ENCODE measurements at regions not wholly inside any gene's neighbourhood (a gene's known extent, or its start where the extent isn't known, plus 50 kb on each side); places are given as distances from the start of the nearest gene placed in this dataset.
"Not testable (repeated sequence)": the region's sequence is repeated elsewhere in the genome, so short reads cannot be mapped to it uniquely, and the experiment has no call there.

DNA sequence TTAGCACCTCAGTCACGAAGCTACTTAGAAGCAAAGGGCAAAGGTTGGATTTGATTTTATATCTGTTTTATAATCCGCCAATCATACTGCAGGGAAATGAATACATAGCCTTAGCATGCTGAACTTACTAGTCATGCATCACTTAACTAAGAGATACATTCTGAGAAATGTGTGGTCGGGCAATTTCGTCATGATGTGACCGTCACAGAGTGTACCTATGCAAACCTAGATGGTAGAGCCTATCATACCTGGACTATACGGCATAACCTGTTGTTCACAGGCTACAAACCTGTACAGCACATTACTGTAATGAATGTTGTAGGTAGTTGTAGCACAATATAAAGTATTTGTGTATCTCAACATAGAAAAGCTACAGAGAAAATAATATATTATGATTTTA lies 345.2 kb upstream of the RGS17 start:
- no peak for DNase-seq (ENCODE audit: low read depth, low spot score)
- no peak overlapping the region for H3K27ac ChIP-seq (ENCODE audit: control insufficient read depth, insufficient read depth, low read length)

GRCh38 chr6:153465050-153465449 lies 334.0 kb upstream of the RGS17 start:
- Histone ChIP-seq H3K36me3 (ENCODE audit: control insufficient read depth in 2 of 2, extremely low read depth in 1 of 2, insufficient read depth in 2 of 2, low read length in 2 of 2) (no peaks in the 10 kb centered on the region), H3K4me3 (ENCODE audit: control insufficient read depth in 2 of 3, extremely low read depth in 1 of 3, insufficient read depth in 2 of 3, low read depth in 1 of 3, low read length in 3 of 3) (no peak overlapping the region), H2AFZ (ENCODE audit: control insufficient read depth, low read length) (no peak overlapping the region), H3K9me1 (ENCODE audit: control insufficient read depth, extremely low read depth, insufficient read depth, low read length) (no peaks in the 10 kb centered on the region), H4K20me1 (ENCODE audit: control insufficient read depth, extremely low read depth, insufficient read depth, low read length) (no peaks in the 10 kb centered on the region), H3K9me3 (ENCODE audit: control insufficient read depth, low read depth, low read length) (no peaks in the 10 kb centered on the region), H3K9ac (ENCODE audit: control insufficient read depth, extremely low read depth, insufficient read depth, low read length) (no peak overlapping the region), H3K4me1 (ENCODE audit: control insufficient read depth, extremely low read depth, insufficient read depth, low read length) (no peaks in the 10 kb centered on the region), H3K4me2 (ENCODE audit: control insufficient read depth, extremely low read depth, insufficient read depth, low read depth, low read length) (no peak overlapping the region), H3K27me3 (ENCODE audit: control insufficient read depth, extremely low read depth, insufficient read depth, low read length) (no peaks in the 10 kb centered on the region), H3K27ac (ENCODE audit: control insufficient read depth, insufficient read depth, low read length) (no peak overlapping the region), H3K79me2 (ENCODE audit: control insufficient read depth, insufficient read depth, low read length) (no peaks in the 10 kb centered on the region)
- no peak for TF ChIP-seq EZH2 (IDR thresholded peaks at IDR 0.05; ENCODE audit: low read length)
- FAIRE-seq (no peak), DNase-seq (ENCODE audit: low read depth, low spot score) (no peak)
- dilution Hi-C loops (cut with MboI; ENCODE audit: extremely low pct_ligation_motif_present, low sequenced_read_pairs), result no loop called here

More for the DNA sequence above, 345.2 kb upstream of the RGS17 start:
- no peaks in the 10 kb centered on the region for H3K36me3 ChIP-seq (ENCODE audit: control insufficient read depth in 2 of 2, extremely low read depth in 1 of 2, insufficient read depth in 2 of 2, low read length in 2 of 2)
- no peak overlapping the region for H3K4me3 ChIP-seq (ENCODE audit: control insufficient read depth in 2 of 3, extremely low read depth in 1 of 3, insufficient read depth in 2 of 3, low read depth in 1 of 3, low read length in 3 of 3)
- no peak overlapping the region for H3K4me2 ChIP-seq (ENCODE audit: control insufficient read depth, extremely low read depth, insufficient read depth, low read depth, low read length)
- no peaks in the 10 kb centered on the region for H3K9me1 ChIP-seq (ENCODE audit: control insufficient read depth, extremely low read depth, insufficient read depth, low read length)
- dilution Hi-C loops (cut with MboI; ENCODE audit: extremely low pct_ligation_motif_present, low sequenced_read_pairs), result no loop called here
- H3K9me3 ChIP-seq (ENCODE audit: control insufficient read depth, low read depth, low read length), result no peaks in the 10 kb centered on the region
- no peak for TF ChIP-seq EZH2 (IDR thresholded peaks at IDR 0.05; ENCODE audit: low read length)
- TF ChIP-seq, protein P1, sequence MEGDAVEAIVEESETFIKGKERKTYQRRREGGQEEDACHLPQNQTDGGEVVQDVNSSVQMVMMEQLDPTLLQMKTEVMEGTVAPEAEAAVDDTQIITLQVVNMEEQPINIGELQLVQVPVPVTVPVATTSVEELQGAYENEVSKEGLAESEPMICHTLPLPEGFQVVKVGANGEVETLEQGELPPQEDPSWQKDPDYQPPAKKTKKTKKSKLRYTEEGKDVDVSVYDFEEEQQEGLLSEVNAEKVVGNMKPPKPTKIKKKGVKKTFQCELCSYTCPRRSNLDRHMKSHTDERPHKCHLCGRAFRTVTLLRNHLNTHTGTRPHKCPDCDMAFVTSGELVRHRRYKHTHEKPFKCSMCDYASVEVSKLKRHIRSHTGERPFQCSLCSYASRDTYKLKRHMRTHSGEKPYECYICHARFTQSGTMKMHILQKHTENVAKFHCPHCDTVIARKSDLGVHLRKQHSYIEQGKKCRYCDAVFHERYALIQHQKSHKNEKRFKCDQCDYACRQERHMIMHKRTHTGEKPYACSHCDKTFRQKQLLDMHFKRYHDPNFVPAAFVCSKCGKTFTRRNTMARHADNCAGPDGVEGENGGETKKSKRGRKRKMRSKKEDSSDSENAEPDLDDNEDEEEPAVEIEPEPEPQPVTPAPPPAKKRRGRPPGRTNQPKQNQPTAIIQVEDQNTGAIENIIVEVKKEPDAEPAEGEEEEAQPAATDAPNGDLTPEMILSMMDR (optimal IDR thresholded peaks at IDR 0.05 in 1 of 3, IDR thresholded peaks at IDR 0.05 in 1 of 3, conservative IDR thresholded peaks at IDR 0.05 in 1 of 3; ENCODE audit: extremely low read depth in 1 of 3, insufficient read depth in 2 of 3, low read length in 3 of 3), result no peak
- no peaks in the 10 kb centered on the region for H4K20me1 ChIP-seq (ENCODE audit: control insufficient read depth, extremely low read depth, insufficient read depth, low read length)
- no peaks in the 10 kb centered on the region for H3K4me1 ChIP-seq (ENCODE audit: control insufficient read depth, extremely low read depth, insufficient read depth, low read length)
- no peak for FAIRE-seq
- H3K79me2 ChIP-seq (ENCODE audit: control insufficient read depth, insufficient read depth, low read length), result no peaks in the 10 kb centered on the region
- H3K9ac ChIP-seq (ENCODE audit: control insufficient read depth, extremely low read depth, insufficient read depth, low read length), result no peak overlapping the region
- no peaks in the 10 kb centered on the region for H3K27me3 ChIP-seq (ENCODE audit: control insufficient read depth, extremely low read depth, insufficient read depth, low read length)
- H2AFZ ChIP-seq (ENCODE audit: control insufficient read depth, low read length), result no peak overlapping the region

- FAIRE-seq, result no peak
- H3K4me3 ChIP-seq (ENCODE audit: control insufficient read depth in 2 of 3, extremely low read depth in 1 of 3, insufficient read depth in 2 of 3, low read depth in 1 of 3, low read length in 3 of 3), result no peak overlapping the region
Measured at GRCh38 chr6:153449279-153449678, 318.2 kb upstream of the RGS17 start.

DNA sequence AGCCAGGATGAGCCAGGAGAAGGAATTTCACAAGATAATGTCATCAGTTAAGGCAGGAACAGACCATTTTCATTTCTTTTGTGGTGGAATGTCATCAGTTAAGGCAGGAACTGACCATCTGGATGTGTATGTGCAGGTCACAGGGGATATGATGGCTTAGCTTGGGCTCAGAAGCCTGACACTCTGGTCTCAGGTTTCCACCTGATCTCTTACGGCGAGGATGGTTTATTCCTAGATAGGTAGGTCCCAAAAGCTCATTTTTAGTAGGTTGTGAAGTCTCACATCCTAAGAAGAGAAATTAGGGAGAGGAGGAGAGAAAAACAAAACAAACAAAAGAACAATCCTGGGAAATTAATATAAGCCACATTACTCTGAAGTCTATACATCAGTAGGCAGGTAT lies 311.7 kb upstream of the RGS17 start:
- H3K9me3 ChIP-seq (ENCODE audit: control insufficient read depth, low read depth, low read length); H2AFZ ChIP-seq (ENCODE audit: control insufficient read depth, low read length); H3K4me2 ChIP-seq (ENCODE audit: control insufficient read depth, extremely low read depth, insufficient read depth, low read depth, low read length); H3K9me1 ChIP-seq (ENCODE audit: control insufficient read depth, extremely low read depth, insufficient read depth, low read length); H3K27me3 ChIP-seq (ENCODE audit: control insufficient read depth, extremely low read depth, insufficient read depth, low read length); H4K20me1 ChIP-seq (ENCODE audit: control insufficient read depth, extremely low read depth, insufficient read depth, low read length); dilution Hi-C loops (cut with MboI; ENCODE audit: extremely low pct_ligation_motif_present, low sequenced_read_pairs); H3K36me3 ChIP-seq (ENCODE audit: control insufficient read depth in 2 of 2, extremely low read depth in 1 of 2, insufficient read depth in 2 of 2, low read length in 2 of 2); H3K4me3 ChIP-seq (ENCODE audit: control insufficient read depth in 2 of 3, extremely low read depth in 1 of 3, insufficient read depth in 2 of 3, low read depth in 1 of 3, low read length in 3 of 3); H3K4me1 ChIP-seq (ENCODE audit: control insufficient read depth, extremely low read depth, insufficient read depth, low read length); DNase-seq (ENCODE audit: low read depth, low spot score); FAIRE-seq; H3K9ac ChIP-seq (ENCODE audit: control insufficient read depth, extremely low read depth, insufficient read depth, low read length); H3K27ac ChIP-seq (ENCODE audit: control insufficient read depth, insufficient read depth, low read length); H3K79me2 ChIP-seq (ENCODE audit: control insufficient read depth, insufficient read depth, low read length): not testable (repeated sequence)

More at GRCh38 chr6:153449279-153449678, 318.2 kb upstream of the RGS17 start:
- Histone ChIP-seq H3K4me1 (ENCODE audit: control insufficient read depth, extremely low read depth, insufficient read depth, low read length) (no peaks in the 10 kb centered on the region), H3K27me3 (ENCODE audit: control insufficient read depth, extremely low read depth, insufficient read depth, low read length) (no peaks in the 10 kb centered on the region), H3K9me3 (ENCODE audit: control insufficient read depth, low read depth, low read length) (no peaks in the 10 kb centered on the region), H4K20me1 (ENCODE audit: control insufficient read depth, extremely low read depth, insufficient read depth, low read length) (no peaks in the 10 kb centered on the region), H3K9ac (ENCODE audit: control insufficient read depth, extremely low read depth, insufficient read depth, low read length) (no peak overlapping the region), H3K36me3 (ENCODE audit: control insufficient read depth in 2 of 2, extremely low read depth in 1 of 2, insufficient read depth in 2 of 2, low read length in 2 of 2) (no peaks in the 10 kb centered on the region), H3K27ac (ENCODE audit: control insufficient read depth, insufficient read depth, low read length) (no peak overlapping the region), H3K9me1 (ENCODE audit: control insufficient read depth, extremely low read depth, insufficient read depth, low read length) (no peaks in the 10 kb centered on the region), H3K4me2 (ENCODE audit: control insufficient read depth, extremely low read depth, insufficient read depth, low read depth, low read length) (no peak overlapping the region), H3K79me2 (ENCODE audit: control insufficient read depth, insufficient read depth, low read length) (no peaks in the 10 kb centered on the region), H2AFZ (ENCODE audit: control insufficient read depth, low read length) (no peak overlapping the region)
- dilution Hi-C loops (cut with MboI; ENCODE audit: extremely low pct_ligation_motif_present, low sequenced_read_pairs), result no loop called here
- DNase-seq (ENCODE audit: low read depth, low spot score), result no peak
- no peak for TF ChIP-seq EZH2 (IDR thresholded peaks at IDR 0.05; ENCODE audit: low read length)
- TF ChIP-seq, protein P1 (optimal IDR thresholded peaks at IDR 0.05 in 1 of 3, IDR thresholded peaks at IDR 0.05 in 1 of 3, conservative IDR thresholded peaks at IDR 0.05 in 1 of 3; ENCODE audit: extremely low read depth in 1 of 3, insufficient read depth in 2 of 3, low read length in 3 of 3), result no peak

Data from keratinocyte (primary cell).